ENCODE measurements at regions not wholly inside any gene's neighbourhood (a gene's known extent, or its start where the extent isn't known, plus 50 kb on each side); places are given as distances from the start of the nearest gene placed in this dataset.

- no peaks in the 10 kb centered on the region for H3F3A ChIP-seq (ENCODE audit: insufficient read depth)
- H3K9me2 ChIP-seq (replicated peaks; ENCODE audit: insufficient read depth, low read length), result no peaks in the 10 kb centered on the region
- H4K20me1 ChIP-seq (ENCODE audit: low read depth, low read length), result no peaks in the 10 kb centered on the region
- H3K4me2 ChIP-seq (ENCODE audit: low read depth, low read length, poor library complexity, severe bottlenecking), result no peak overlapping the region
- no peak overlapping the region for H2AFZ ChIP-seq (ENCODE audit: low read depth, low read length, severe bottlenecking)
- no peaks in the 10 kb centered on the region for H3K79me2 ChIP-seq (ENCODE audit: insufficient read depth, low read length)
- no peaks in the 10 kb centered on the region for H3K9me3 ChIP-seq (ENCODE audit: insufficient read depth, low read length)
- TF ChIP-seq CTCF (IDR thresholded peaks at IDR 0.05; ENCODE audit: insufficient read depth, low read length, poor library complexity, severe bottlenecking), result no peak
- no peak for TF ChIP-seq EZH2phosphoT487 (conservative IDR thresholded peaks at IDR 0.05; ENCODE audit: low read length)
- no peak overlapping the region for H3K27ac ChIP-seq (ENCODE audit: low read depth, low read length)
- H3K27me3 ChIP-seq (ENCODE audit: low read length), result no peaks in the 10 kb centered on the region
- H3K36me3 ChIP-seq (ENCODE audit: low read length), result no peaks in the 10 kb centered on the region
- H3K9ac ChIP-seq (ENCODE audit: low read length), result no peak overlapping the region
- H3K4me3 ChIP-seq (ENCODE audit: insufficient read depth, low read length, poor library complexity, severe bottlenecking), result no peak overlapping the region
Measured at GRCh38 chr13:78410164-78410563, 193.2 kb downstream of the POU4F1 start.

- H3K4me3 ChIP-seq (ENCODE audit: insufficient read depth, low read length, poor library complexity, severe bottlenecking), result no peak overlapping the region
- H3K79me2 ChIP-seq (ENCODE audit: insufficient read depth, low read length), result no peaks in the 10 kb centered on the region
- H3K27me3 ChIP-seq (ENCODE audit: low read length), result no peaks in the 10 kb centered on the region
- no peaks in the 10 kb centered on the region for H3K9me3 ChIP-seq (ENCODE audit: insufficient read depth, low read length)
- no peak overlapping the region for H3K4me2 ChIP-seq (ENCODE audit: low read depth, low read length, poor library complexity, severe bottlenecking)
- H3K9me2 ChIP-seq (replicated peaks; ENCODE audit: insufficient read depth, low read length), result no peaks in the 10 kb centered on the region
- no peak for TF ChIP-seq CTCF (IDR thresholded peaks at IDR 0.05; ENCODE audit: insufficient read depth, low read length, poor library complexity, severe bottlenecking)
- TF ChIP-seq EZH2phosphoT487 (conservative IDR thresholded peaks at IDR 0.05; ENCODE audit: low read length), result no peak
- H4K20me1 ChIP-seq (ENCODE audit: low read depth, low read length), result no peaks in the 10 kb centered on the region
- H2AFZ ChIP-seq (ENCODE audit: low read depth, low read length, severe bottlenecking), result no peak overlapping the region
- no peaks in the 10 kb centered on the region for H3F3A ChIP-seq (ENCODE audit: insufficient read depth)
- H3K27ac ChIP-seq (ENCODE audit: low read depth, low read length), result no peak overlapping the region
- H3K36me3 ChIP-seq (ENCODE audit: low read length), result no peaks in the 10 kb centered on the region
- no peak overlapping the region for H3K9ac ChIP-seq (ENCODE audit: low read length)
Measured at GRCh38 chr13:78409172-78409571, 194.2 kb downstream of the POU4F1 start.

GRCh38 chr13:78404846-78405360 lies 198.4 kb downstream of the POU4F1 start:
- Histone ChIP-seq H3K36me3 (ENCODE audit: low read length) (no peaks in the 10 kb centered on the region), H2AFZ (ENCODE audit: low read depth, low read length, severe bottlenecking) (no peak overlapping the region), H3K79me2 (ENCODE audit: insufficient read depth, low read length) (no peaks in the 10 kb centered on the region), H3K27ac (ENCODE audit: low read depth, low read length) (no peak overlapping the region), H4K20me1 (ENCODE audit: low read depth, low read length) (no peaks in the 10 kb centered on the region), H3K9ac (ENCODE audit: low read length) (no peak overlapping the region), H3K4me3 (ENCODE audit: insufficient read depth, low read length, poor library complexity, severe bottlenecking) (no peak overlapping the region), H3K9me3 (ENCODE audit: insufficient read depth, low read length) (no peaks in the 10 kb centered on the region), H3F3A (ENCODE audit: insufficient read depth) (no peaks in the 10 kb centered on the region), H3K9me2 (replicated peaks; ENCODE audit: insufficient read depth, low read length) (no peaks in the 10 kb centered on the region), H3K4me2 (ENCODE audit: low read depth, low read length, poor library complexity, severe bottlenecking) (no peak overlapping the region), H3K27me3 (ENCODE audit: low read length) (no peaks in the 10 kb centered on the region)
- TF ChIP-seq CTCF (IDR thresholded peaks at IDR 0.05; ENCODE audit: insufficient read depth, low read length, poor library complexity, severe bottlenecking) (no peak), EZH2phosphoT487 (conservative IDR thresholded peaks at IDR 0.05; ENCODE audit: low read length) (no peak)
